HepG2 (cell line): ENCODE measurements at regions not wholly inside any gene's neighbourhood (a gene's known extent, or its start where the extent isn't known, plus 50 kb on each side); places are given as distances from the start of the nearest gene placed in this dataset.

Experiments used
- ATAC-seq: fragments of 200-7000 bp; cut with Tn5 transposase; 3 replicates; pipeline ENCODE4 v1.9.1; 2020; ENCODE audit warnings: mild to moderate bottlenecking, moderate library complexity
- BruUV-seq: library from RNA; stranded (reverse); fragments of 400-500 nt; replicated peaks from 2 replicates; lab custom pipeline; 2021; lab: Mats Ljungman, UMichigan
- CTCF ChIA-PET: fragments of 300-600 bp; formaldehyde crosslinking; extraction: SDS; loops from one replicate; lab custom pipeline; 2021; ENCODE audit warnings: low total read pairs, inconsistent platforms, low intra/inter-chr PET ratio; lab: Yijun Ruan, JAX
- POLR2A ChIA-PET: fragments of 350-600 bp; sonication (Branson Sonifier 250); formaldehyde crosslinking; loops from one replicate; lab custom pipeline; 2020; ENCODE audit warnings: antibody characterized with exemption, inconsistent platforms; lab: Yijun Ruan, JAX
- DNase-seq: peaks from one replicate; pipeline ENCODE4 v3.0.0-alpha.2; 2015; ENCODE audit warnings: low spot score
- FAIRE-seq: peaks from 3 replicates; lab custom pipeline; 2011; peaks lifted over from hg19 to GRCh38; lab: Jason Lieb, UNC
- H2AFZ ChIP-seq: one replicate; pipeline ENCODE4 v1.6.1; 2011; ENCODE audit warnings: low read length, inconsistent platforms
- H3K27ac ChIP-seq: fragments of 300-600 bp; 3 replicates; pipeline ENCODE4 v1.8.0; 2011; ENCODE audit warnings: mixed run types, mild to moderate bottlenecking, mixed read lengths, low read length, inconsistent platforms; ENCODE audit not compliant: insufficient read depth; ENCODE audit errors: extremely low read length
- H3K27me3 ChIP-seq, 2 experiments: fragments of 200-600 bp in 1 of 2; 2 replicates in 1 of 2; 3 replicates in 1 of 2; pipeline versions ENCODE4 v1.6.0 to v1.8.0; 2011; ENCODE audit warnings: low read length in 2 of 2, mild to moderate bottlenecking in 2 of 2, moderate library complexity in 2 of 2, inconsistent platforms in 1 of 2; ENCODE audit not compliant: insufficient read depth in 2 of 2, control insufficient read depth in 1 of 2
- H3K36me3 ChIP-seq, 2 experiments: fragments of 200-600 bp in 1 of 2; replicated peaks in 1 of 2; 2 replicates in 1 of 2; 3 replicates in 1 of 2; pipeline versions ENCODE4 v1.5.1 to v1.8.0; 2011; ENCODE audit warnings: low read length in 2 of 2, inconsistent platforms in 1 of 2; ENCODE audit not compliant: insufficient read depth in 2 of 2, control insufficient read depth in 1 of 2
- H3K4me1 ChIP-seq: 2 replicates; pipeline ENCODE4 v1.5.1; 2012; ENCODE audit warnings: low read length, inconsistent platforms; ENCODE audit not compliant: insufficient read depth
- H3K4me2 ChIP-seq: 2 replicates; pipeline ENCODE4 v1.6.0; 2011; ENCODE audit warnings: low read depth, low read length, inconsistent platforms
- H3K4me3 ChIP-seq, 3 experiments: fragments of 200-600 bp in 1 of 3; sonication (generic), shearing (Covaris generic) in 1 of 3; replicated peaks in 1 of 3; 2 replicates each; pipeline ENCODE4 v1.5.1; 2011 to 2016; ENCODE audit warnings: low read length in 3 of 3, inconsistent platforms in 2 of 3, low read depth in 2 of 3, mild to moderate bottlenecking in 2 of 3, control low read depth in 1 of 3, mixed read lengths in 1 of 3; ENCODE audit not compliant: insufficient read depth in 1 of 3
- H3K79me2 ChIP-seq: one replicate; pipeline ENCODE4 v1.6.1; 2011; ENCODE audit warnings: low read length, inconsistent platforms; ENCODE audit not compliant: insufficient read depth
- H3K9ac ChIP-seq: 2 replicates; pipeline ENCODE4 v1.6.0; 2011; ENCODE audit warnings: mild to moderate bottlenecking, low read depth, low read length, inconsistent platforms; ENCODE audit not compliant: insufficient read depth
- H3K9me3 ChIP-seq: 2 replicates; pipeline ENCODE4 v1.5.1; 2012; ENCODE audit warnings: mild to moderate bottlenecking, low read length
- H4K20me1 ChIP-seq: 2 replicates; pipeline ENCODE4 v1.6.0; 2011; ENCODE audit warnings: inconsistent platforms, mild to moderate bottlenecking, low read length, moderate library complexity; ENCODE audit not compliant: insufficient read depth
- ARID4A ChIP-seq: sonication (generic); formaldehyde crosslinking; IDR thresholded peaks from 2 replicates; pipeline ENCODE4 v1.5.0; 2020; ENCODE audit warnings: mild to moderate bottlenecking, missing genetic modification reagents, borderline replicate concordance
- ATF6 ChIP-seq: sonication (generic); formaldehyde crosslinking; conservative IDR thresholded peaks from 2 replicates; pipeline ENCODE4 v1.4.0; 2020; ENCODE audit warnings: missing genetic modification reagents
- GZF1 ChIP-seq: sonication (generic); formaldehyde crosslinking; IDR thresholded peaks from 2 replicates; pipeline ENCODE4 v1.5.1; 2020; ENCODE audit warnings: mild to moderate bottlenecking, missing genetic modification reagents
- HNF4A ChIP-seq: sonication (generic); formaldehyde crosslinking; IDR thresholded peaks from 2 replicates; pipeline ENCODE4 v1.4.0; 2020; ENCODE audit warnings: missing genetic modification reagents
- KDM2A ChIP-seq: sonication (generic); formaldehyde crosslinking; IDR thresholded peaks from 2 replicates; pipeline ENCODE4 v1.4.0; 2020; ENCODE audit warnings: low read depth, missing genetic modification reagents, borderline replicate concordance
- KLF6 ChIP-seq: IDR thresholded peaks from 2 replicates; pipeline ENCODE4 v1.8.0; 2016; ENCODE audit warnings: missing biosample characterization, missing genetic modification reagents
- KLF9 ChIP-seq: IDR thresholded peaks from 2 replicates; pipeline ENCODE4 v1.6.1; 2016; ENCODE audit warnings: low read depth
- NKX3-1 ChIP-seq: sonication (generic); formaldehyde crosslinking; IDR thresholded peaks from 2 replicates; pipeline ENCODE4 v1.5.0; 2020; ENCODE audit warnings: missing genetic modification reagents
- RERE ChIP-seq: IDR thresholded peaks from 2 replicates; pipeline ENCODE4 v1.6.1; 2016; ENCODE audit warnings: low read depth, missing genetic modification reagents, missing compliant biosample characterization
- ZNF12 ChIP-seq: sonication (generic); formaldehyde crosslinking; IDR thresholded peaks from 2 replicates; pipeline ENCODE4 v1.5.0; 2020; ENCODE audit warnings: missing genetic modification reagents
- ZNF619 ChIP-seq: sonication (generic); formaldehyde crosslinking; IDR thresholded peaks from 2 replicates; pipeline ENCODE4 v1.4.0; 2020; ENCODE audit warnings: mild to moderate bottlenecking, missing genetic modification reagents
- ZNF784 ChIP-seq: sonication (generic); formaldehyde crosslinking; IDR thresholded peaks from 2 replicates; pipeline ENCODE4 v1.5.1; 2020; ENCODE audit warnings: missing genetic modification reagents, mild to moderate bottlenecking, borderline replicate concordance
- in situ Hi-C: cut with HindIII; loops from 2 replicates; pipeline ENCODE4 v1.10.0; 2017; ENCODE audit warnings: low pct_unique_long_range_greater_than_20kb; ENCODE audit not compliant: extremely low pct_ligation_motif_present
- intact Hi-C: fragments of 100-400 bp; cut with micrococcal nuclease; formaldehyde crosslinking; loops from one replicate; pipeline ENCODE4 v1.10.0; 2022; ENCODE audit not compliant: unreplicated experiment

DNA sequence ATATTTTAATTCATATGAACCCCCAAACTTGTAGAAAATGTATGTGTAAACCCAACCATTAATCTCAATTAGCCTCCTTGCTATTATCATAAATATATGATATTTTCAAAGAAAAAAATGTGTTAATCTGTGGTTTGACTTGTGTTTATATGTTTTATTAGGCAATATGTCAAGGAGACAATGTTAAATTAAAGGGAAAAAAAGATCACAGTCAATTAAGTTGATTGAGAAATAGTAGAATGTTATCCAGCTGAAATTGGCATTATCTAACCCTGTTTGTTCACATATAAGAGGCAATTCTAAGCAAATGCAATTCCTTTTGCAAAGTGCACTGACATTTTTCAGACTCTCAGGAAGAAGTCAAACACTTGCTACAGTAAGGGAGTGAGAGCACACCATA is 745.3 kb downstream of the C12orf50 start (continued):
- TF ChIP-seq ARID4A (CRISPR knock-in tag), result no peak
- TF ChIP-seq, all 625 proteins: peak for 0

DNA sequence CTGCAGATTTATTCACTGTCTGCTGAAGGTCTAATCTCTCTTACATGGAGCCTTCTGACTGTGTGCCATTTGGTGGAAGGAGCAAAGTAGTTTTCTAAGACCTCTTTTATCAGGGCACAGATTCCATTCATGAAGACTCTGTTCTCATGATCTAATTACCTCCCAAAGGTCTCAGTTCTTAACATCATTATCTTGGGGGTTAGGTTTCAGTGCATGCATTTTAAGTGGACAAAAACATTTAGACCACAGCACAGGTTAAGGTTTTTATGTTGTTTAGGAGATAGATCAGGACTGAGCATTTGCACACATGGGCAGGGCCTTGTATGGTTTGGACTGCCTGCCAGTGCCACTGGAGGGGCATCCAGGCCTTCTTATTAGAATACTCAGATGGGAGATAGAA is 746.1 kb downstream of the C12orf50 start:
- FAIRE-seq (no peak), ATAC-seq (no peak), DNase-seq (no peak)
- Histone ChIP-seq H3K9ac (no peak overlapping the region), H3K36me3 (no peaks in the 10 kb centered on the region), H3K79me2 (no peaks in the 10 kb centered on the region), H3K4me2 (no peak overlapping the region), H3K27ac (no peak overlapping the region), H3K4me1 (no peaks in the 10 kb centered on the region), H2AFZ (no peak overlapping the region), H3K27me3 (no peaks in the 10 kb centered on the region; a peak in 1 of 5 replicates), H3K4me3 (no peak overlapping the region), H4K20me1 (no peaks in the 10 kb centered on the region), H3K9me3 (peaks cover 41% of the 10 kb centered on the region)
- ChIA-PET POLR2A (no interaction called here), CTCF (no interaction called here)
- intact Hi-C loops, result no loop called here
- in situ Hi-C loops, result no loop called here
- BruUV-seq, result no TSS peak
- TF ChIP-seq GZF1, result no peak
- no peak for TF ChIP-seq KLF9
- TF ChIP-seq NKX3-1, result no peak
- TF ChIP-seq ZNF619 (CRISPR knock-in tag), result no peak
- TF ChIP-seq ZNF784 (CRISPR knock-in tag), result no peak
- TF ChIP-seq KLF6, result no peak
- TF ChIP-seq RERE (CRISPR knock-in tag), result no peak
- no peak for TF ChIP-seq ZNF12 (CRISPR knock-in tag)
- no peak for TF ChIP-seq HNF4A (CRISPR knock-in tag)
- TF ChIP-seq KDM2A (CRISPR knock-in tag), result no peak
- TF ChIP-seq ATF6, result no peak
